Neuronal stem cell (in vitro differentiated cells): ENCODE measurements at regions not wholly inside any gene's neighbourhood (a gene's known extent, or its start where the extent isn't known, plus 50 kb on each side); places are given as distances from the start of the nearest gene placed in this dataset.
A peak's percentile ranks its signal among the peaks of the same experiment; 100 is the strongest.

ENCODE experiments used
- DNase-seq: peaks from one replicate; pipeline ENCODE4 v3.0.0-alpha.2; 2013; ENCODE audit warnings: low spot score
- H2AFZ ChIP-seq: one replicate; pipeline ENCODE4 v1.6.1; 2013; ENCODE audit warnings: mild to moderate bottlenecking, low read length, inconsistent platforms
- H2AK5ac ChIP-seq: 2 replicates; pipeline ENCODE4 v1.6.1; 2013; ENCODE audit warnings: low read depth, mild to moderate bottlenecking, inconsistent platforms, low read length, moderate library complexity, mixed read lengths
- H2BK120ac ChIP-seq: 2 replicates; pipeline ENCODE4 v1.6.1; 2013; ENCODE audit warnings: low read depth, mild to moderate bottlenecking, inconsistent platforms, low read length, moderate library complexity, mixed read lengths
- H2BK12ac ChIP-seq: one replicate; pipeline ENCODE4 v1.6.1; 2013; ENCODE audit warnings: low read length, inconsistent platforms
- H2BK15ac ChIP-seq: 2 replicates; pipeline ENCODE4 v1.6.1; 2013; ENCODE audit warnings: mild to moderate bottlenecking, low read length, inconsistent platforms, mixed read lengths
- H2BK5ac ChIP-seq: one replicate; pipeline ENCODE4 v1.6.1; 2013; ENCODE audit warnings: inconsistent platforms, mild to moderate bottlenecking, low read length, moderate library complexity
- H3K14ac ChIP-seq: one replicate; pipeline ENCODE4 v1.6.1; 2013; ENCODE audit warnings: low read length, inconsistent platforms
- H3K18ac ChIP-seq: 2 replicates; pipeline ENCODE4 v1.6.1; 2013; ENCODE audit warnings: low read length, inconsistent platforms
- H3K23ac ChIP-seq: 2 replicates; pipeline ENCODE4 v1.6.1; 2013; ENCODE audit warnings: low read depth, mild to moderate bottlenecking, mixed read lengths, low read length, inconsistent platforms; ENCODE audit not compliant: poor library complexity
- H3K27ac ChIP-seq: replicated peaks from 3 replicates; pipeline ENCODE4 v1.5.1; 2013; ENCODE audit warnings: low read length, inconsistent platforms
- H3K27me3 ChIP-seq, 3 experiments: 2 replicates each; pipeline ENCODE4 v1.6.1; 2013; ENCODE audit warnings: low read length in 3 of 3, mild to moderate bottlenecking in 2 of 3, inconsistent platforms in 1 of 3, low read depth in 1 of 3, mixed read lengths in 1 of 3, moderate library complexity in 1 of 3; ENCODE audit not compliant: control insufficient read depth in 3 of 3, insufficient read depth in 3 of 3
- H3K36me3 ChIP-seq, 2 donors: replicated peaks in 1 of 2; 2 replicates each; pipeline ENCODE4 v1.6.1; 2013; ENCODE audit warnings: low read length in 2 of 2; ENCODE audit not compliant: control insufficient read depth in 2 of 2, insufficient read depth in 2 of 2
- H3K4ac ChIP-seq: 2 replicates; pipeline ENCODE4 v1.6.1; 2013; ENCODE audit warnings: inconsistent platforms, mild to moderate bottlenecking, low read length, moderate library complexity
- H3K4me1 ChIP-seq, 2 donors: 1 replicate in 1 of 2; 2 replicates in 1 of 2; pipeline ENCODE4 v1.6.1; 2013; ENCODE audit warnings: low read length in 2 of 2, low read depth in 1 of 2; ENCODE audit not compliant: control insufficient read depth in 2 of 2, insufficient read depth in 1 of 2
- H3K4me2 ChIP-seq: one replicate; pipeline ENCODE4 v1.6.1; 2013; ENCODE audit warnings: mild to moderate bottlenecking, low read length, inconsistent platforms; ENCODE audit not compliant: insufficient read depth, poor library complexity, severe bottlenecking
- H3K4me3 ChIP-seq, 2 donors: 2 replicates each; pipeline ENCODE4 v1.5.1; 2013; ENCODE audit warnings: low read length in 2 of 2, mild to moderate bottlenecking in 2 of 2, inconsistent platforms in 1 of 2, moderate library complexity in 1 of 2
- H3K79me1 ChIP-seq: one replicate; pipeline ENCODE4 v1.6.1; 2013; ENCODE audit warnings: low read depth, mild to moderate bottlenecking, inconsistent platforms, low read length, moderate library complexity
- H3K9ac ChIP-seq: one replicate; pipeline ENCODE4 v1.6.1; 2013; ENCODE audit warnings: mild to moderate bottlenecking, low read depth, low read length, inconsistent platforms; ENCODE audit not compliant: poor library complexity
- H3K9me3 ChIP-seq, 2 donors: replicated peaks in 1 of 2; 2 replicates each; pipeline versions ENCODE3 to v1.6.1; 2013; ENCODE audit warnings: low read length in 2 of 2, mild to moderate bottlenecking in 2 of 2, inconsistent platforms in 1 of 2, low read depth in 1 of 2, mixed read lengths in 1 of 2, moderate library complexity in 1 of 2; ENCODE audit not compliant: control insufficient read depth in 2 of 2, insufficient read depth in 1 of 2
- H4K8ac ChIP-seq: one replicate; pipeline ENCODE4 v1.6.1; 2013; ENCODE audit warnings: low read depth, mild to moderate bottlenecking, inconsistent platforms, low read length, moderate library complexity
- H4K91ac ChIP-seq: one replicate; pipeline ENCODE4 v1.6.1; 2013; ENCODE audit warnings: low read length, low read depth, mild to moderate bottlenecking, inconsistent platforms; ENCODE audit not compliant: poor library complexity
- WGBS, 2 donors: extraction: QIAGEN DNeasy Blood & Tissue Kit; methylation state at CpG; one replicate each; pipeline ENCODE4 v1.1.7; 2013; ENCODE audit warnings: missing lambda C conversion rate in 2 of 2, mixed read lengths in 1 of 2; ENCODE audit not compliant: insufficient read length in 2 of 2, insufficient replicate concordance in 1 of 2; ENCODE audit errors: extremely low coverage in 2 of 2; 5-methylcytosine and 5-hydroxymethylcytosine counted together

DNA sequence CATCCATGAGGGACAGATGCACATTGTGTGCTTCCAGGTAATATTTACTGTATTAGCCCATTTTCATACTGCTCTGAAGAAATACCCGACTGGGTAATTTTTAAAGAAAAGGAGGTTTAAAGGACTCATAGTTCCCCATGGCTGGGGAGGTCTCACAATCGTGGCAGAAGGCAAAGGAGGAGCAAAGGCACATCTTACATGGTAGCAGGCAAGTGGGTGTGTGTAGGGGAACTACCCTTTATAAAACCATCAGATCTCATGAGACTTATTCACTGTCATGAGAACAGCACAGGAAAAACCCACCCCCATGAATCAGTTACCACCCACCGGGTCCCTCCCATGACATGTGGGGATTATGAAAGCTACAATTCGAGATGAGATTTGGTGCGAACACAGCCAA, 148.8 kb upstream of the FBXL17 start:
- no peak overlapping the region for H3K27ac ChIP-seq
- no peaks in the 10 kb centered on the region for H3K27me3 ChIP-seq
- no peak overlapping the region for H3K4ac ChIP-seq
- H3K4me2 ChIP-seq: no peak overlapping the region
- H3K18ac ChIP-seq: no peak overlapping the region
- no peak overlapping the region for H3K14ac ChIP-seq
- no CpG with 5 or more reads among the region's 5 CpGs for WGBS, 2 donors
- H3K9ac ChIP-seq: no peak overlapping the region
- peak overlapping the region; percentile 67 for H2AFZ ChIP-seq
- DNase-seq: no peak
- H2BK120ac ChIP-seq: no peak overlapping the region
- H2BK12ac ChIP-seq: no peak overlapping the region
- no peak overlapping the region for H4K91ac ChIP-seq
- no peaks in the 10 kb centered on the region for H3K36me3 ChIP-seq
- H2BK5ac ChIP-seq: no peak overlapping the region
- no peak overlapping the region for H3K4me3 ChIP-seq
- H4K8ac ChIP-seq: no peak overlapping the region
- H3K4me1 ChIP-seq: peaks cover 0 to 4% of the 10 kb centered on the region in 2 donors
- no peak overlapping the region for H2BK15ac ChIP-seq
- H3K23ac ChIP-seq: no peak overlapping the region
- H3K9me3 ChIP-seq: peaks cover 2% of the 10 kb centered on the region in 2 donors
- no peak overlapping the region for H2AK5ac ChIP-seq
- H3K79me1 ChIP-seq: no peaks in the 10 kb centered on the region

DNA sequence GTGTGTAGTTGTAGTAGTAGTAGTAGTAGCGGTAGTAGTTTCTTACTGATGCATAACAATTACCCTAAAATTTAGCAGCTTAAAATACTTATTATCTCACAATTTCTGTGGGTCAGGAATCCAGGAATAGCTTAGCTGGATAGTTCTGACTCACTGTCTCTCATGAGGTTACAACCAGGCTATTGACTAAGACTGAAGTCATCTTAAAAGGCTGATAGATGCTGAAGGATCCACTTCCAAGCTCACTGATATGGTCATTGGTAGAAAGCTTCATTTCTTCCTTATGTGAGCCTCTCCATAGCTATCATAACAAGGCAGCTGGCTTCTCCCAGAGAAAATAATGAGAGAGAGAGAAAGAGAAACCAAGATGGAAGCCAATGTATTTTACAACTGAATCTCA, 147.5 kb upstream of the FBXL17 start:
- no peak overlapping the region for H2BK15ac ChIP-seq
- no peak overlapping the region for H4K91ac ChIP-seq
- H3K4ac ChIP-seq: no peak overlapping the region
- H3K36me3 ChIP-seq: no peaks in the 10 kb centered on the region
- H2AFZ ChIP-seq: no peak overlapping the region
- H3K9me3 ChIP-seq: peaks cover 2% of the 10 kb centered on the region in 2 donors
- no peak overlapping the region for H2BK120ac ChIP-seq
- no peak overlapping the region for H3K23ac ChIP-seq
- H3K79me1 ChIP-seq: no peaks in the 10 kb centered on the region
- no peak overlapping the region for H2AK5ac ChIP-seq
- H3K27me3 ChIP-seq: no peaks in the 10 kb centered on the region
- no peak overlapping the region for H3K14ac ChIP-seq
- H3K4me2 ChIP-seq: no peak overlapping the region
- H2BK12ac ChIP-seq: no peak overlapping the region
- H3K27ac ChIP-seq: no peak overlapping the region
- no peak overlapping the region for H3K4me3 ChIP-seq
- no peak overlapping the region for H3K18ac ChIP-seq
- no peak overlapping the region for H2BK5ac ChIP-seq
- H4K8ac ChIP-seq: no peak overlapping the region
- H3K9ac ChIP-seq: no peak overlapping the region
- WGBS, 2 donors: no CpG with 5 or more reads among the region's 1 CpG
- H3K4me1 ChIP-seq: peaks cover 0 to 4% of the 10 kb centered on the region in 2 donors
- no peak for DNase-seq

DNA sequence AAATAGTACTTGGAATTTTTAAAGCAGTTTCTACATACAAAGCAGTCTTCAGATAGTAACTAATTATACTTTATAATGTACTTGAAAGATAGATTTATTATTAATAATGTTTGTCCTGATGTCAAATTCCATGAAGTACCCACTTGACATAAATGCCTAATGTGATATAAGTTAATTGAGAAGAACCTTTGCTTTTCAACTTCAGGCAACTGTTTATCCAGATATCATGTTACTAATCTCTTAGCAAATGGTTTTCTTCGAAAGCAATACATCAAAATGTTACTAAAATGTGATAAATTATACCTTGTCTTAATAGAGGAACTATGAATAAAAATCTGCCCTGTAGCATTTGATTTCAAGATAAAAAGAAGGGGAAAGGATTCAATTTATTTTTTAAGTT, 146.8 kb upstream of the FBXL17 start:
- Histone ChIP-seq H4K8ac (no peak overlapping the region), H3K9me3 (peaks cover 2% of the 10 kb centered on the region in 2 donors), H3K4me2 (no peak overlapping the region), H3K27ac (no peak overlapping the region), H2BK12ac (no peak overlapping the region), H4K91ac (no peak overlapping the region), H3K14ac (no peak overlapping the region), H2BK15ac (no peak overlapping the region), H3K4me3 (no peak overlapping the region), H2AK5ac (no peak overlapping the region), H3K9ac (no peak overlapping the region), H3K4me1 (peaks cover 0 to 4% of the 10 kb centered on the region in 2 donors), H3K27me3 (no peaks in the 10 kb centered on the region), H3K79me1 (no peaks in the 10 kb centered on the region), H2BK5ac (no peak overlapping the region), H3K23ac (no peak overlapping the region), H3K4ac (no peak overlapping the region), H2AFZ (no peak overlapping the region), H3K18ac (no peak overlapping the region), H2BK120ac (no peak overlapping the region), H3K36me3 (no peaks in the 10 kb centered on the region)
- no peak for DNase-seq
- no CpG with 5 or more reads among the region's 1 CpG for WGBS, 2 donors

DNA sequence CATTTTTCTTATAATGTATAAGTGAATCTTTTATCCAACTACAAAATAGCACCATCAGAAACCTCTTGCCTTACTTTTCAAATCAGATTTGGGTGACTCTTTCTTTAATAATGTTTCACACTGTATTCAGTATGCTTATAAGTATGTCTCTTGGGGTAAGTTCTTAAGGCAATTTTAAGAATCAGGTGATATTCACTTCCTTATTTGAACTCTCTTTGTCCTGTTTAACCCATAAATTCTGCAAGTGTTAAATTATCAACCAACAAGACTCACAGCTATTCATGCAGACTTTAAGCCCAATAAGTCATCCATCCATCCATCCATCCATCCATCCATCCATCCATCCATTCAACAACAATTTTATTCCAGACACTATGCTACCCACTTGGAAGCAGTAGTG, 142.7 kb upstream of the FBXL17 start:
- no peak overlapping the region for H3K4ac ChIP-seq
- no peak overlapping the region for H4K91ac ChIP-seq
- H3K27me3 ChIP-seq: no peaks in the 10 kb centered on the region
- no peak overlapping the region for H3K9ac ChIP-seq
- H3K18ac ChIP-seq: no peak overlapping the region
- no peaks in the 10 kb centered on the region for H3K79me1 ChIP-seq
- no peak overlapping the region for H2BK12ac ChIP-seq
- H3K27ac ChIP-seq: no peak overlapping the region
- no peaks in the 10 kb centered on the region for H3K36me3 ChIP-seq
- peaks cover 0 to 2% of the 10 kb centered on the region in 2 donors for H3K9me3 ChIP-seq
- no peak overlapping the region for H2AFZ ChIP-seq
- no peak overlapping the region for H2BK5ac ChIP-seq
- H3K23ac ChIP-seq: no peak overlapping the region
- no peak overlapping the region for H3K4me3 ChIP-seq
- H2BK120ac ChIP-seq: no peak overlapping the region
- no peak for DNase-seq
- no peak overlapping the region for H4K8ac ChIP-seq
- no peak overlapping the region for H3K14ac ChIP-seq
- no peak overlapping the region for H2BK15ac ChIP-seq
- no peaks in the 10 kb centered on the region for H3K4me1 ChIP-seq
- no peak overlapping the region for H2AK5ac ChIP-seq
- no peak overlapping the region for H3K4me2 ChIP-seq
